Activated CD4-positive, alpha-beta memory T cell treated with anti-CD3 and anti-CD28 coated beads for 36 hours (primary cell): ENCODE measurements at regions not wholly inside any gene's neighbourhood (a gene's known extent, or its start where the extent isn't known, plus 50 kb on each side); places are given as distances from the start of the nearest gene placed in this dataset.

Experiments
- CTCF ChIA-PET: fragments of 350-600 bp; sonication (Branson Sonifier 250); formaldehyde crosslinking; loops from one replicate; lab custom pipeline; 2021; ENCODE audit warnings: antibody characterized with exemption, inconsistent platforms; lab: Charles Lee
- POLR2A ChIA-PET: fragments of 350-600 bp; sonication (Branson Sonifier 250); formaldehyde crosslinking; loops from one replicate; lab custom pipeline; 2021; ENCODE audit warnings: antibody characterized with exemption; lab: Charles Lee
- DNase-seq: peaks from one replicate; pipeline ENCODE4 v3.0.0-alpha.2; 2020
- H3K27ac Mint-ChIP-seq: one replicate; pipeline ENCODE4 v1.8.0; 2021; ENCODE audit warnings: mixed read lengths
- H3K27me3 Mint-ChIP-seq: one replicate; pipeline ENCODE4 v1.8.0; 2021; ENCODE audit warnings: mixed read lengths
- H3K36me3 Mint-ChIP-seq: one replicate; pipeline ENCODE4 v1.8.0; 2021; ENCODE audit warnings: mixed read lengths
- H3K4me1 Mint-ChIP-seq: one replicate; pipeline ENCODE4 v1.8.0; 2021; ENCODE audit warnings: low read depth, mixed read lengths
- H3K4me3 Mint-ChIP-seq: one replicate; pipeline ENCODE4 v1.8.0; 2021; ENCODE audit warnings: mild to moderate bottlenecking, mixed read lengths
- H3K9me3 Mint-ChIP-seq: one replicate; pipeline ENCODE4 v1.8.0; 2021; ENCODE audit warnings: mixed read lengths
- intact Hi-C: fragments of 100-400 bp; cut with micrococcal nuclease; formaldehyde crosslinking; loops from one replicate; pipeline ENCODE4 v1.15.1; 2023

DNA sequence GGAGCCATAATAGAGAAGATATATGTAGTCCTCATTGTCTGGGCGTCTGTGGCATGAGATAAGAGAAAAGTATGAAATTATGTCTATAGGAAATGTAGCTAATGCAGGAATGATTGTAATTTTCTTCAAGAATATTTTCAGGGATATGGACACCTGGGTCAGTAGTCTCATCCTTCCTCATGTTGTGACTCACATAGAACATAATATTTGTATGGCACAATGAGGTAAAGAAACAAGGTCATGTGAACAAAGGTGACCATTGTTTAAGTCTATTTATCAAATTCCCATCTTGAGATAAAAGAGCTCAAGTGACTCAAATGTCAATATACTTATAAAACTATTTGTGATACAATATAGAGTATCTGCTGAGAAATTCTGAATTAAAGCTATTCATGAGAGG lies 345.5 kb upstream of the ROBO1 start:
- Mint-ChIP-seq H3K4me1 (no peaks in the 10 kb centered on the region), H3K27ac (no peak overlapping the region), H3K36me3 (no peaks in the 10 kb centered on the region), H3K9me3 (peaks cover 15% of the 10 kb centered on the region), H3K4me3 (no peak overlapping the region), H3K27me3 (no peaks in the 10 kb centered on the region)
- ChIA-PET CTCF (no interaction called here), POLR2A (no interaction called here)
- DNase-seq = no peak
- intact Hi-C loops = no loop called here

DNA sequence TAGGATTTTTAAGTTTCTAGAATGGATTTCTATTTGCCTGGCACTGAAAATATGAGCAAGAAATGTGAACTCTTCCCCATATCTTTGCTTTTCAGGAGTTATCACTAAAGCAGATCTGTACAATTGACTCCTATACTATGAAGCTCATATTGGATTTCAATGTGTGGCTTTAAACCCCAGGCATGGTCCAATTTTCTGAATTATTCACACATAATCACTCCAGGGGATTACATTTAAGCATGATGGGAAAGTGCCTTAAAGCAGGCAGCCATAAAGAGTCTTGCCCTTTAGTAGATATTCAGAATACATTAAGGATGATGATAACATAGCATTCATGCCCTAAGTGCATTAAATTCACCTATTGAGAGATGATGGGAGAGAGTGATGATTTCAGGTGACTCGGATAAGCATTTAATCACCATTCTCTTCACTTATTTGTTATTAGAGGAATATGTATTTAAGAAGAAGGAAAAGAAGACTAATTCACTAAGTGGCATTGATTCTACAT lies 331.8 kb upstream of the ROBO1 start:
- H3K4me3 Mint-ChIP-seq = no peak overlapping the region
- no peaks in the 10 kb centered on the region for H3K4me1 Mint-ChIP-seq
- H3K9me3 Mint-ChIP-seq = peaks cover 18% of the 10 kb centered on the region
- no peaks in the 10 kb centered on the region for H3K36me3 Mint-ChIP-seq
- CTCF ChIA-PET = no interaction called here
- intact Hi-C loops = no loop called here
- POLR2A ChIA-PET = no interaction called here
- no peak overlapping the region for H3K27ac Mint-ChIP-seq
- H3K27me3 Mint-ChIP-seq = no peaks in the 10 kb centered on the region
- no peak for DNase-seq

GRCh38 chr3:80097674-80098073 lies 329.9 kb upstream of the ROBO1 start:
- intact Hi-C loops = no loop called here
- Mint-ChIP-seq H3K27me3 (no peaks in the 10 kb centered on the region), H3K4me3 (no peak overlapping the region), H3K4me1 (no peaks in the 10 kb centered on the region), H3K9me3 (peaks cover 14% of the 10 kb centered on the region), H3K27ac (no peak overlapping the region), H3K36me3 (no peaks in the 10 kb centered on the region)
- POLR2A ChIA-PET = no interaction called here
- CTCF ChIA-PET = no interaction called here
- DNase-seq = no peak

DNA sequence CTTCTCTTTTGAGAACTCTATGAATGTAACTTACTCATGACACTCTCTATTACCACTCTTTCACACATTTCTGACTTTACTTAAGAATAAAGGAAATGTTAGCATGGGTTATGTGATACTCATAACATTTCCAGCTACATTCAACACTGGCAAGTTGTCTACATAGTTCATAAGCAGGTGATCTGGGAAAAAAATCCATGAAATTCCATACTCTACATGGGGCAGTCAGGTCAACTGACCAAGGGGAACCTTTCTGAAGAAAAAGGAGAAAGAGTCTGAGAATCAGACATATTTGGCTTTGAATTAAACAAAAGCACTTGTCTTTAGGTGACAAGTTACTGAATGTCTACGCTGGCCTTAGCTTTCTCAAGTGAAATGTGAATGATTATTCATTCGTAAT lies 329.1 kb upstream of the ROBO1 start:
- intact Hi-C loops = no loop called here
- no peak for DNase-seq
- Mint-ChIP-seq H3K27ac (no peak overlapping the region), H3K4me3 (no peak overlapping the region), H3K9me3 (peaks cover 14% of the 10 kb centered on the region), H3K36me3 (no peaks in the 10 kb centered on the region), H3K4me1 (no peaks in the 10 kb centered on the region), H3K27me3 (no peaks in the 10 kb centered on the region)
- ChIA-PET CTCF (no interaction called here), POLR2A (no interaction called here)

- no peaks in the 10 kb centered on the region for H3K4me1 Mint-ChIP-seq
- intact Hi-C loops = no loop called here
- ChIA-PET CTCF (no interaction called here), POLR2A (no interaction called here)
- DNase-seq = no peak
- no peaks in the 10 kb centered on the region for H3K27me3 Mint-ChIP-seq
- peaks cover 7% of the 10 kb centered on the region for H3K9me3 Mint-ChIP-seq
- H3K27ac Mint-ChIP-seq = no peak overlapping the region
- H3K36me3 Mint-ChIP-seq = no peaks in the 10 kb centered on the region
- no peak overlapping the region for H3K4me3 Mint-ChIP-seq
Observed at GRCh38 chr3:80094589-80094988, 326.8 kb upstream of the ROBO1 start.

- Mint-ChIP-seq H3K9me3 (peaks cover 8% of the 10 kb centered on the region), H3K27me3 (no peaks in the 10 kb centered on the region), H3K27ac (no peak overlapping the region), H3K4me3 (no peak overlapping the region), H3K36me3 (no peaks in the 10 kb centered on the region), H3K4me1 (no peaks in the 10 kb centered on the region)
- intact Hi-C loops = no loop called here
- no peak for DNase-seq
- ChIA-PET CTCF (no interaction called here), POLR2A (no interaction called here)
Observed at GRCh38 chr3:80087767-80088166, 320.0 kb upstream of the ROBO1 start.

GRCh38 chr3:80086426-80086825 lies 318.6 kb upstream of the ROBO1 start:
- DNase-seq = no peak
- H3K36me3 Mint-ChIP-seq = no peaks in the 10 kb centered on the region
- intact Hi-C loops = no loop called here
- peaks cover 12% of the 10 kb centered on the region for H3K9me3 Mint-ChIP-seq
- H3K27me3 Mint-ChIP-seq = no peaks in the 10 kb centered on the region
- H3K4me3 Mint-ChIP-seq = no peak overlapping the region
- CTCF ChIA-PET = no interaction called here
- H3K27ac Mint-ChIP-seq = no peak overlapping the region
- no peaks in the 10 kb centered on the region for H3K4me1 Mint-ChIP-seq
- POLR2A ChIA-PET = no interaction called here

- H3K4me1 Mint-ChIP-seq = no peaks in the 10 kb centered on the region
- intact Hi-C loops = no loop called here
- H3K4me3 Mint-ChIP-seq = no peak overlapping the region
- no peak for DNase-seq
- H3K36me3 Mint-ChIP-seq = no peaks in the 10 kb centered on the region
- H3K9me3 Mint-ChIP-seq = peaks cover 22% of the 10 kb centered on the region
- POLR2A ChIA-PET = no interaction called here
- H3K27me3 Mint-ChIP-seq = no peaks in the 10 kb centered on the region
- CTCF ChIA-PET = no interaction called here
- no peak overlapping the region for H3K27ac Mint-ChIP-seq
Observed at GRCh38 chr3:80079886-80080285, 312.1 kb upstream of the ROBO1 start.

GRCh38 chr3:80068459-80068858 lies 300.7 kb upstream of the ROBO1 start:
- Mint-ChIP-seq H3K9me3 (peaks cover 35% of the 10 kb centered on the region), H3K27ac (no peak overlapping the region), H3K27me3 (no peaks in the 10 kb centered on the region), H3K36me3 (no peaks in the 10 kb centered on the region), H3K4me1 (no peaks in the 10 kb centered on the region), H3K4me3 (no peak overlapping the region)
- no peak for DNase-seq
- CTCF ChIA-PET = no interaction called here
- intact Hi-C loops = no loop called here
- POLR2A ChIA-PET = no interaction called here

DNA sequence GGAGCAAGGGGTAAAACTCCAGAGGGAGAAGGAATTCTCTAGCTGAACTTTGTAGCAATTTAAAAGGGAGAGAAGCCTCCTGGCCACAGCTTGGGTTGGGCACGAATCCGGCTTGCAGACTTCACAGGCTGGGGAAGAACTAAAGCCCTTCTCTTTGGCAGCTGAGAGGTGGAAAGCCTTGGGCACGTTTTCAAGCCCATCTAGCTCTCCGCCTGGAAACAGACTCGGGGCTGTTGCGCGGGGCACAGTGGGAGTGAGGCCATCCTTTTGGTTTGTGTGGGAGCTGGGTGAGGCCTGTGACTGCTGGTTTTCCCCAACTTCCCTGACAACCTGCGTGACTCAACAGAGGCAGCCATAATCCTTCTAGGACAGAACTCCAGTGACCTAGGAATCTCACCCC lies 295.7 kb upstream of the ROBO1 start:
- ChIA-PET CTCF (no interaction called here), POLR2A (no interaction called here)
- Mint-ChIP-seq H3K27ac (no peak overlapping the region), H3K36me3 (no peaks in the 10 kb centered on the region), H3K9me3 (peaks cover 26% of the 10 kb centered on the region), H3K4me1 (no peaks in the 10 kb centered on the region), H3K27me3 (no peaks in the 10 kb centered on the region), H3K4me3 (no peak overlapping the region)
- intact Hi-C loops = no loop called here
- no peak for DNase-seq

DNA sequence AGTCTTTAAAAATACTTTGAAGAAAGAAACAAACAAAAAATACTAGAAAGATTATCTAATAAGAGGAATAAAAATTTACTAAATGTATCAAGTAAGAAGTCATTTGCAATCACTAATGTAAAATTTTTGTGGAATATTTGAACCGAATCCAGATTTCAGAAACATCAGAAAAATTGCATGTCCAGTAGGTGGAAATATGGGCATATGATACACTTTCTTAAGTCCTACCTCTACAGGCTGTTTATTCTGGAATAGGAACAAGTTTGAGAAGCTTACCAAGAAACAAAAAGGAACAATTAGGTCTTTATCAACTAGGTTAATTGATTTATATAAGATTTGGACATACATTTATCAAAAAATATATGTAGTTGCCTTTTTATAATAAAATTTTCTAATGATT lies 292.9 kb upstream of the ROBO1 start:
- H3K36me3 Mint-ChIP-seq = no peaks in the 10 kb centered on the region
- H3K9me3 Mint-ChIP-seq = peaks cover 16% of the 10 kb centered on the region
- H3K27me3 Mint-ChIP-seq = no peaks in the 10 kb centered on the region
- no peaks in the 10 kb centered on the region for H3K4me1 Mint-ChIP-seq
- no peak for DNase-seq
- CTCF ChIA-PET = no interaction called here
- H3K4me3 Mint-ChIP-seq = no peak overlapping the region
- H3K27ac Mint-ChIP-seq = no peak overlapping the region
- intact Hi-C loops = no loop called here
- POLR2A ChIA-PET = no interaction called here

GRCh38 chr3:80055306-80055705 lies 287.5 kb upstream of the ROBO1 start:
- intact Hi-C loops = no loop called here
- no peak overlapping the region for H3K4me3 Mint-ChIP-seq
- no peaks in the 10 kb centered on the region for H3K36me3 Mint-ChIP-seq
- CTCF ChIA-PET = no interaction called here
- no peak overlapping the region for H3K27ac Mint-ChIP-seq
- no peaks in the 10 kb centered on the region for H3K4me1 Mint-ChIP-seq
- no peak for DNase-seq
- H3K27me3 Mint-ChIP-seq = no peaks in the 10 kb centered on the region
- H3K9me3 Mint-ChIP-seq = peaks cover 13% of the 10 kb centered on the region
- POLR2A ChIA-PET = no interaction called here

- ChIA-PET POLR2A (no interaction called here), CTCF (no interaction called here)
- DNase-seq = no peak
- no peaks in the 10 kb centered on the region for H3K4me1 Mint-ChIP-seq
- H3K36me3 Mint-ChIP-seq = no peaks in the 10 kb centered on the region
- intact Hi-C loops = no loop called here
- no peaks in the 10 kb centered on the region for H3K27me3 Mint-ChIP-seq
- H3K4me3 Mint-ChIP-seq = no peak overlapping the region
- peaks cover 11% of the 10 kb centered on the region for H3K9me3 Mint-ChIP-seq
- no peak overlapping the region for H3K27ac Mint-ChIP-seq
Observed at GRCh38 chr3:80052271-80052670, 284.5 kb upstream of the ROBO1 start.

DNA sequence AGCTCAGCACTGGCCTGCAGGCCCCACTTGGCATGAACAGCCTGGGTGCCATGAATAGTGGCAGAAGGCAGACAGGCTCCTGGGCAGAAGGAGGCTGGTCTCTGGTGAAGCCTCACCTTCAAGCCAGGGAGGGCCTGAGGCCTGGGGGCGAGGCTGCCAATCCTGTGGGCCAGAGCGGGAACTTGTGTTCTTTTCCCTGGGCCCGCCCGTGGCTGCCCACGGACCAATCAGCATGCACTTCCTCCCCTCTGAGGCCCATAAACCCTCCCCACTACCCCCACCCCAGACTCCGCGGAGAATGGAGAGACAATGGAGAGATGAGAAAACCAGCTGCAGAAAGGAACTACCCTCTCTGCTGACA lies 283.8 kb upstream of the ROBO1 start:
- no peaks in the 10 kb centered on the region for H3K4me1 Mint-ChIP-seq
- intact Hi-C loops = no loop called here
- H3K4me3 Mint-ChIP-seq = no peak overlapping the region
- no peaks in the 10 kb centered on the region for H3K27me3 Mint-ChIP-seq
- peaks cover 11% of the 10 kb centered on the region for H3K9me3 Mint-ChIP-seq
- DNase-seq = no peak
- H3K27ac Mint-ChIP-seq = no peak overlapping the region
- POLR2A ChIA-PET = no interaction called here
- H3K36me3 Mint-ChIP-seq = no peaks in the 10 kb centered on the region
- CTCF ChIA-PET = no interaction called here
